GM23248 (cell line): ENCODE measurements at regions not wholly inside any gene's neighbourhood (a gene's known extent, or its start where the extent isn't known, plus 50 kb on each side); places are given as distances from the start of the nearest gene placed in this dataset.

Source experiments
- DNase-seq: peaks from one replicate; pipeline ENCODE4 v3.0.0-alpha.2; 2015
- H2AFZ ChIP-seq: fragments of 200-600 bp; sonication (generic); 2 replicates; pipeline ENCODE4 v1.6.1; 2016; ENCODE audit warnings: antibody characterized with exemption
- H3F3A ChIP-seq: fragments of 200-600 bp; sonication (generic); 2 replicates; pipeline ENCODE4 v1.6.1; 2016; ENCODE audit warnings: mild to moderate bottlenecking, antibody characterized with exemption, mixed run types; ENCODE audit not compliant: insufficient read depth
- H3K27ac ChIP-seq: fragments of 200-600 bp; sonication (generic); 2 replicates; pipeline ENCODE4 v1.5.1; 2016; ENCODE audit warnings: mild to moderate bottlenecking
- H3K27me3 ChIP-seq: fragments of 200-600 bp; sonication (generic); replicated peaks from 2 replicates; pipeline ENCODE4 v1.6.1; 2016; ENCODE audit warnings: mild to moderate bottlenecking; ENCODE audit not compliant: insufficient read depth
- H3K36me3 ChIP-seq: fragments of 200-600 bp; sonication (generic); 2 replicates; pipeline ENCODE4 v1.6.1; 2016; ENCODE audit warnings: low read depth, mild to moderate bottlenecking
- H3K4me1 ChIP-seq: fragments of 200-600 bp; sonication (generic); 2 replicates; pipeline ENCODE4 v1.6.1; 2016; ENCODE audit warnings: mild to moderate bottlenecking; ENCODE audit not compliant: insufficient read depth
- H3K4me2 ChIP-seq: fragments of 200-600 bp; sonication (generic); one replicate; pipeline ENCODE4 v1.6.1; 2016; ENCODE audit warnings: mild to moderate bottlenecking; ENCODE audit not compliant: unreplicated experiment
- H3K4me3 ChIP-seq: fragments of 200-600 bp; sonication (generic); 2 replicates; pipeline ENCODE4 v1.5.1; 2016; ENCODE audit warnings: mild to moderate bottlenecking
- H3K79me2 ChIP-seq: fragments of 200-600 bp; sonication (generic); 2 replicates; pipeline ENCODE4 v1.6.1; 2016; ENCODE audit warnings: mild to moderate bottlenecking; ENCODE audit not compliant: insufficient read depth
- H3K9ac ChIP-seq: fragments of 200-600 bp; sonication (generic); 2 replicates; pipeline ENCODE4 v1.6.1; 2016; ENCODE audit warnings: mild to moderate bottlenecking
- H3K9me2 ChIP-seq: fragments of 200-600 bp; sonication (generic); 2 replicates; pipeline ENCODE4 v1.6.1; 2016; ENCODE audit warnings: mixed run types, mild to moderate bottlenecking, moderate library complexity; ENCODE audit not compliant: insufficient read depth
- H3K9me3 ChIP-seq: fragments of 200-600 bp; sonication (generic); one replicate; pipeline ENCODE4 v1.6.1; 2017; ENCODE audit warnings: low read depth
- H4K20me1 ChIP-seq: fragments of 200-600 bp; sonication (generic); 2 replicates; pipeline ENCODE4 v1.6.0; 2016; ENCODE audit not compliant: insufficient read depth
- EZH2 ChIP-seq: fragments of 200-600 bp; sonication (generic); IDR thresholded peaks from 2 replicates; pipeline ENCODE4 v1.6.1; 2018; ENCODE audit warnings: antibody characterized with exemption, mild to moderate bottlenecking; ENCODE audit not compliant: insufficient read depth, poor library complexity, severe bottlenecking
- EZH2phosphoT487 ChIP-seq: fragments of 200-600 bp; sonication (generic); IDR thresholded peaks from 2 replicates; pipeline ENCODE4 v1.6.1; 2018; ENCODE audit warnings: antibody characterized with exemption, moderate library complexity, mild to moderate bottlenecking, low read depth; ENCODE audit not compliant: insufficient read depth
- WGBS, 2 experiments: methylation state at CpG; one replicate each; pipeline ENCODE4 v1.1.6; 2015 to 2017; ENCODE audit warnings: low lambda C conversion rate in 2 of 2, low coverage in 1 of 2; ENCODE audit errors: missing lambda C conversion rate in 2 of 2; 5-methylcytosine and 5-hydroxymethylcytosine counted together
- in situ Hi-C: fragments of 300-500 bp; cut with MboI; formaldehyde crosslinking; loops from 2 replicates; pipeline ENCODE4 v1.15.0; 2020

- Histone ChIP-seq H3K4me1 (peaks cover 12% of the 10 kb centered on the region), H3K9me3 (no peaks in the 10 kb centered on the region), H2AFZ (no peak overlapping the region), H4K20me1 (no peaks in the 10 kb centered on the region), H3K9me2 (no peaks in the 10 kb centered on the region), H3K4me2 (no peak overlapping the region), H3K36me3 (no peaks in the 10 kb centered on the region), H3K4me3 (no peak overlapping the region), H3K9ac (no peak overlapping the region), H3K79me2 (no peaks in the 10 kb centered on the region), H3F3A (0 out of 2 replicates have a peak, but pooled peaks cover 8% of the 10 kb centered on the region), H3K27ac (no peak overlapping the region), H3K27me3 (peaks cover 21% of the 10 kb centered on the region; the same call in 1 of the 2 replicates)
- in situ Hi-C loops = loop anchor here (5.0 to 25.0 kb wide), 2 partner anchors 377 to 532 kb away; no protein-coding TSS in a partner anchor
- DNase-seq = no peak
- TF ChIP-seq EZH2phosphoT487 (no peak), EZH2 (no peak)
- WGBS, 2 experiments = 93 to 95% methylated on average over 1 of the region's 1 CpG
Measured at GRCh38 chr3:193784822-193785221, 191.8 kb downstream of the OPA1 start.

GRCh38 chr3:193787496-193787870, 194.5 kb downstream of the OPA1 start:
- in situ Hi-C loops = loop anchor here (5.0 to 25.0 kb wide), 2 partner anchors 375 to 530 kb away; no protein-coding TSS in a partner anchor
- H3K27ac ChIP-seq = no peak overlapping the region
- no peaks in the 10 kb centered on the region for H3K79me2 ChIP-seq
- no peak for TF ChIP-seq EZH2
- TF ChIP-seq EZH2phosphoT487 = no peak
- no peak overlapping the region for H3K4me2 ChIP-seq
- H3F3A ChIP-seq = no peaks in the 10 kb centered on the region
- H3K9ac ChIP-seq = no peak overlapping the region
- no peak overlapping the region for H3K4me3 ChIP-seq
- H3K4me1 ChIP-seq = no peaks in the 10 kb centered on the region
- no peaks in the 10 kb centered on the region for H3K9me2 ChIP-seq
- peaks cover 43% of the 10 kb centered on the region for H3K27me3 ChIP-seq
- H3K36me3 ChIP-seq = no peaks in the 10 kb centered on the region
- no peaks in the 10 kb centered on the region for H4K20me1 ChIP-seq
- DNase-seq = no peak
- no peak overlapping the region for H2AFZ ChIP-seq
- H3K9me3 ChIP-seq = no peaks in the 10 kb centered on the region
- 65 to 71% methylated on average over 12 of the region's 12 CpGs for WGBS, 2 experiments

GRCh38 chr3:193788189-193788991, 195.4 kb downstream of the OPA1 start:
- no peak overlapping the region for H2AFZ ChIP-seq
- H3K9ac ChIP-seq = no peak overlapping the region
- H4K20me1 ChIP-seq = no peaks in the 10 kb centered on the region
- no peaks in the 10 kb centered on the region for H3K36me3 ChIP-seq
- no peaks in the 10 kb centered on the region for H3K9me3 ChIP-seq
- H3K79me2 ChIP-seq = no peaks in the 10 kb centered on the region
- no peaks in the 10 kb centered on the region for H3F3A ChIP-seq
- 30 to 32% methylated on average over 13 to 15 of the region's 15 CpGs for WGBS, 2 experiments
- TF ChIP-seq EZH2 (no peak), EZH2phosphoT487 (no peak)
- no peak overlapping the region for H3K4me2 ChIP-seq
- H3K4me1 ChIP-seq = no peaks in the 10 kb centered on the region
- no peaks in the 10 kb centered on the region for H3K9me2 ChIP-seq
- no peak overlapping the region for H3K4me3 ChIP-seq
- no peak overlapping the region for H3K27ac ChIP-seq
- in situ Hi-C loops = loop anchor here (5.0 to 25.0 kb wide), 2 partner anchors 374 to 529 kb away; no protein-coding TSS in a partner anchor
- peaks cover 44% of the 10 kb centered on the region for H3K27me3 ChIP-seq
- DNase-seq = peak; percentile 75

DNA sequence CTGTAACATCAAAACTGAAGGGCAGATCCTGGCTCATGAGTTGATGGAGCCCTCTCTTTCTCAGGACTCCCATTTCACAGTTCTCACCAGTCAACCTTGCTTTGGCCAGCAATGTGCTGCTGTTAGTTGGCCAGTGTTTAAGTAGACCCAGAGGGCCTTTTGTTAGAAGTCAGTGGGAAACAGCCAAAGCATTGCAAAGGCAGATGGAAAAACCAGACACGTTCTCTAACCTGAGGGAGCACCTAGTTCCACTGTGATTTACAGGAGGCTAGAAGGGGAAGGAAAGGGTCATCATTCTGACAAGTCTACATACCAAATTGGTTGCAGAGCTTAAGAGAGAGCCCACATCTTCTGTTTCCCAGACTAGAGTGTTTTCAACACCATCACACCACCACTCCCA, 196.4 kb downstream of the OPA1 start:
- no peak overlapping the region for H2AFZ ChIP-seq
- no peaks in the 10 kb centered on the region for H3K9me3 ChIP-seq
- H3K79me2 ChIP-seq = no peaks in the 10 kb centered on the region
- peaks cover 48% of the 10 kb centered on the region for H3K27me3 ChIP-seq
- in situ Hi-C loops = loop anchor here (5.0 to 25.0 kb wide), 2 partner anchors 373 to 528 kb away; no protein-coding TSS in a partner anchor
- no peaks in the 10 kb centered on the region for H3K36me3 ChIP-seq
- no peak overlapping the region for H3K9ac ChIP-seq
- no peak for DNase-seq
- H3K9me2 ChIP-seq = no peaks in the 10 kb centered on the region
- H4K20me1 ChIP-seq = no peaks in the 10 kb centered on the region
- WGBS, 2 experiments = 95 to 100% methylated on average over 1 of the region's 1 CpG
- H3K4me1 ChIP-seq = no peaks in the 10 kb centered on the region
- TF ChIP-seq EZH2 (no peak), EZH2phosphoT487 (no peak)
- H3F3A ChIP-seq = no peaks in the 10 kb centered on the region
- H3K27ac ChIP-seq = no peak overlapping the region
- H3K4me3 ChIP-seq = no peak overlapping the region
- no peak overlapping the region for H3K4me2 ChIP-seq
